DND-41 (cell line): ENCODE measurements at regions not wholly inside any gene's neighbourhood (a gene's known extent, or its start where the extent isn't known, plus 50 kb on each side); places are given as distances from the start of the nearest gene placed in this dataset.

Experiments
- EZH2 ChIP-seq: IDR thresholded peaks from 3 replicates; pipeline ENCODE4 v1.6.1; 2012; ENCODE audit warnings: borderline replicate concordance, low read depth, mild to moderate bottlenecking, moderate library complexity, low read length, inconsistent platforms; ENCODE audit not compliant: severe bottlenecking
- TF ChIP-seq, protein P1 (sequence below): IDR thresholded peaks from 2 replicates; pipeline ENCODE4 v1.5.1; 2012; ENCODE audit warnings: borderline replicate concordance, low read length, moderate library complexity, mild to moderate bottlenecking; ENCODE audit not compliant: poor library complexity, severe bottlenecking; ENCODE audit errors: extremely low read depth

GRCh38 chrX:109795682-109796081, 62.6 kb upstream of the ACSL4 start:
- TF ChIP-seq, protein P1, sequence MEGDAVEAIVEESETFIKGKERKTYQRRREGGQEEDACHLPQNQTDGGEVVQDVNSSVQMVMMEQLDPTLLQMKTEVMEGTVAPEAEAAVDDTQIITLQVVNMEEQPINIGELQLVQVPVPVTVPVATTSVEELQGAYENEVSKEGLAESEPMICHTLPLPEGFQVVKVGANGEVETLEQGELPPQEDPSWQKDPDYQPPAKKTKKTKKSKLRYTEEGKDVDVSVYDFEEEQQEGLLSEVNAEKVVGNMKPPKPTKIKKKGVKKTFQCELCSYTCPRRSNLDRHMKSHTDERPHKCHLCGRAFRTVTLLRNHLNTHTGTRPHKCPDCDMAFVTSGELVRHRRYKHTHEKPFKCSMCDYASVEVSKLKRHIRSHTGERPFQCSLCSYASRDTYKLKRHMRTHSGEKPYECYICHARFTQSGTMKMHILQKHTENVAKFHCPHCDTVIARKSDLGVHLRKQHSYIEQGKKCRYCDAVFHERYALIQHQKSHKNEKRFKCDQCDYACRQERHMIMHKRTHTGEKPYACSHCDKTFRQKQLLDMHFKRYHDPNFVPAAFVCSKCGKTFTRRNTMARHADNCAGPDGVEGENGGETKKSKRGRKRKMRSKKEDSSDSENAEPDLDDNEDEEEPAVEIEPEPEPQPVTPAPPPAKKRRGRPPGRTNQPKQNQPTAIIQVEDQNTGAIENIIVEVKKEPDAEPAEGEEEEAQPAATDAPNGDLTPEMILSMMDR = no peak
- TF ChIP-seq EZH2 = no peak
